ENCODE measurements at regions not wholly inside any gene's neighbourhood (a gene's known extent, or its start where the extent isn't known, plus 50 kb on each side); places are given as distances from the start of the nearest gene placed in this dataset.
"Not testable (repeated sequence)": the region's sequence is repeated elsewhere in the genome, so short reads cannot be mapped to it uniquely, and the experiment has no call there.

DNA sequence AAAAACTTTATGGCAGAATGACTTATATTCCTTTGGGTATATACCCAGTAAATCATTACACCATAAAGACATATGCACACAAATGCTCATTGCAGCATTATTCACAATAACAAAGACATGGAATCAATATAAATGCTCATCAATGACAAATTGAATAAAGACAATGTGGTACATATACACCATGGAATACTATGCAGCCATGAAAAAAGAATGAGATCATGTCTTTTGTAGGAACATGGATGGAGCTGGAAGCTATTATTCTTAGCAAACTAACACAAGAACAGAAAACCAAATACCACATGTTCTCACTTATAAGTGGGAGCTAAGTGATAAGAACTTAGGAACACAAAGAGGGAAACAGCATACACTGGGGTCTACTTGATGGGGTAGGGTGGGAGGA is 321.7 kb downstream of the ZNF674 start:
- FAIRE-seq; DNase-seq (ENCODE audit: extremely low read depth in 1 of 4, low spot score in 3 of 4); H3K9me1 ChIP-seq (ENCODE audit: control insufficient read depth, insufficient read depth, low read length); H3K9me3 ChIP-seq (replicated peaks; ENCODE audit: control insufficient read depth, insufficient read depth, low read depth, low read length); H3K4me1 ChIP-seq (replicated peaks in 1 of 2; ENCODE audit: control insufficient read depth in 2 of 2, insufficient read depth in 2 of 2, low read length in 2 of 2); H3K4me2 ChIP-seq (ENCODE audit: insufficient read depth, low read length); H3K9ac ChIP-seq (ENCODE audit: insufficient read depth in 1 of 2, low read depth in 2 of 2, low read length in 2 of 2); CTCF ChIA-PET (ENCODE audit: low intra/inter-chr PET ratio); ATAC-seq; H2AFZ ChIP-seq (ENCODE audit: low read depth, low read length); H4K20me1 ChIP-seq (replicated peaks; ENCODE audit: control insufficient read depth, insufficient read depth, low read length); BruUV-seq (replicated peaks); POLR2A ChIA-PET; H3K4me3 ChIP-seq; H3K36me3 ChIP-seq (ENCODE audit: control insufficient read depth, insufficient read depth, low read length); intact Hi-C loops (cut with micrococcal nuclease); H3K27ac ChIP-seq (ENCODE audit: extremely low read depth, low read depth, low read length); H3K27me3 ChIP-seq (ENCODE audit: control insufficient read depth in 2 of 2, insufficient read depth in 2 of 2, low read length in 2 of 2); H3K79me2 ChIP-seq (ENCODE audit: control insufficient read depth, insufficient read depth, low read length); in situ Hi-C loops (cut with MboI): not testable (repeated sequence)
- peak; percentile 55 for TF ChIP-seq ZNF146 (CRISPR knock-in tag; IDR thresholded peaks at IDR 0.05; ENCODE audit: unreplicated experiment)

DNA sequence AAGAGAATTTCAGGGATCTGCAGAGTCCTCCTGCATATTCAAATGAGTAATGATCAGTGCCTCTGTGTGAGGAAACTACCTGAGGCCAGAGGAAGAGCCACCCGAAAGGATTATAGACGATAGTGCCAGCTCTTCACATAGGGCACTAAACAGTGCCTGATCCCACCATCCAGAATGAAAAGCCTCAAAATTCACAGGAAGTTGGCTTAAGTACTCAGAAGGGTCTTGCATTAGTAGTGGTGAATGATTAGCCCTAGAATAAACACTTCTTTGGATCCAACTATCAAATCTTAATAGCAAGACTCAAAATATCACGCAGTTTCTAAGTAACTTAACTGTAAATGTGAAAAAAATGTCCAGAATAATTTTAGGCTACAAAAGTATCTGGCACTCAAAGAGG is 324.4 kb downstream of the ZNF674 start:
- H3K9me1 ChIP-seq (ENCODE audit: control insufficient read depth, insufficient read depth, low read length) = no peaks in the 10 kb centered on the region
- CTCF ChIA-PET (ENCODE audit: low intra/inter-chr PET ratio) = no interaction called here
- no peak overlapping the region for H2AFZ ChIP-seq (ENCODE audit: low read depth, low read length)
- no peaks in the 10 kb centered on the region for H3K27me3 ChIP-seq (ENCODE audit: control insufficient read depth in 2 of 2, insufficient read depth in 2 of 2, low read length in 2 of 2)
- no peaks in the 10 kb centered on the region for H3K36me3 ChIP-seq (ENCODE audit: control insufficient read depth, insufficient read depth, low read length)
- H3K4me3 ChIP-seq = no peak overlapping the region
- POLR2A ChIA-PET = no interaction called here
- no peak overlapping the region for H3K4me2 ChIP-seq (ENCODE audit: insufficient read depth, low read length)
- no peaks in the 10 kb centered on the region for H3K4me1 ChIP-seq (replicated peaks in 1 of 2; ENCODE audit: control insufficient read depth in 2 of 2, insufficient read depth in 2 of 2, low read length in 2 of 2)
- intact Hi-C loops (cut with micrococcal nuclease) (no loop called here), in situ Hi-C loops (cut with MboI) (no loop called here)
- no peaks in the 10 kb centered on the region for H3K9me3 ChIP-seq (replicated peaks; ENCODE audit: control insufficient read depth, insufficient read depth, low read depth, low read length)
- FAIRE-seq (no peak), DNase-seq (ENCODE audit: extremely low read depth in 1 of 4, low spot score in 3 of 4) (no peak), ATAC-seq (no peak)
- no TSS peak for BruUV-seq (replicated peaks)
- no peak overlapping the region for H3K27ac ChIP-seq (ENCODE audit: extremely low read depth, low read depth, low read length)
- WGBS (ENCODE audit: insufficient coverage, low coverage, missing lambda C conversion rate) = 0% methylated on average over 3 of the region's 3 CpGs
- H3K79me2 ChIP-seq (ENCODE audit: control insufficient read depth, insufficient read depth, low read length) = no peaks in the 10 kb centered on the region
- no peak overlapping the region for H3K9ac ChIP-seq (ENCODE audit: insufficient read depth in 1 of 2, low read depth in 2 of 2, low read length in 2 of 2)
- no peaks in the 10 kb centered on the region for H4K20me1 ChIP-seq (replicated peaks; ENCODE audit: control insufficient read depth, insufficient read depth, low read length)
- TF ChIP-seq NONO (IDR thresholded peaks at IDR 0.05; ENCODE audit: low read depth in 2 of 2, low read length in 1 of 2) = no peak
- no peak for TF ChIP-seq SMAD3 (CRISPR knock-in tag; conservative IDR thresholded peaks at IDR 0.05)
- no peak for TF ChIP-seq ATF1 (CRISPR knock-in tag; IDR thresholded peaks at IDR 0.05)
- no peak for TF ChIP-seq ATF1 (tag; IDR thresholded peaks at IDR 0.05)
- no peak for TF ChIP-seq RBM14 (IDR thresholded peaks at IDR 0.05; ENCODE audit: borderline replicate concordance, insufficient read depth, low read depth, low read length)
- TF ChIP-seq POLR2G (IDR thresholded peaks at IDR 0.05; ENCODE audit: low read depth, low read length) = no peak
- TF ChIP-seq, protein P1, sequence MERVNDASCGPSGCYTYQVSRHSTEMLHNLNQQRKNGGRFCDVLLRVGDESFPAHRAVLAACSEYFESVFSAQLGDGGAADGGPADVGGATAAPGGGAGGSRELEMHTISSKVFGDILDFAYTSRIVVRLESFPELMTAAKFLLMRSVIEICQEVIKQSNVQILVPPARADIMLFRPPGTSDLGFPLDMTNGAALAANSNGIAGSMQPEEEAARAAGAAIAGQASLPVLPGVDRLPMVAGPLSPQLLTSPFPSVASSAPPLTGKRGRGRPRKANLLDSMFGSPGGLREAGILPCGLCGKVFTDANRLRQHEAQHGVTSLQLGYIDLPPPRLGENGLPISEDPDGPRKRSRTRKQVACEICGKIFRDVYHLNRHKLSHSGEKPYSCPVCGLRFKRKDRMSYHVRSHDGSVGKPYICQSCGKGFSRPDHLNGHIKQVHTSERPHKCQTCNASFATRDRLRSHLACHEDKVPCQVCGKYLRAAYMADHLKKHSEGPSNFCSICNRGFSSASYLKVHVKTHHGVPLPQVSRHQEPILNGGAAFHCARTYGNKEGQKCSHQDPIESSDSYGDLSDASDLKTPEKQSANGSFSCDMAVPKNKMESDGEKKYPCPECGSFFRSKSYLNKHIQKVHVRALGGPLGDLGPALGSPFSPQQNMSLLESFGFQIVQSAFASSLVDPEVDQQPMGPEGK (CRISPR knock-in tag; IDR thresholded peaks at IDR 0.05; ENCODE audit: borderline replicate concordance) = no peak
- no peak for TF ChIP-seq CREBBP (IDR thresholded peaks at IDR 0.05; ENCODE audit: low read depth, low read length)
- TF ChIP-seq DDX20 (tag; IDR thresholded peaks at IDR 0.05; ENCODE audit: low read depth) = no peak
- TF ChIP-seq ZNF232 (CRISPR knock-in tag; IDR thresholded peaks at IDR 0.05) = no peak
- TF ChIP-seq, protein P2, sequence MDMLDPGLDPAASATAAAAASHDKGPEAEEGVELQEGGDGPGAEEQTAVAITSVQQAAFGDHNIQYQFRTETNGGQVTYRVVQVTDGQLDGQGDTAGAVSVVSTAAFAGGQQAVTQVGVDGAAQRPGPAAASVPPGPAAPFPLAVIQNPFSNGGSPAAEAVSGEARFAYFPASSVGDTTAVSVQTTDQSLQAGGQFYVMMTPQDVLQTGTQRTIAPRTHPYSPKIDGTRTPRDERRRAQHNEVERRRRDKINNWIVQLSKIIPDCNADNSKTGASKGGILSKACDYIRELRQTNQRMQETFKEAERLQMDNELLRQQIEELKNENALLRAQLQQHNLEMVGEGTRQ (CRISPR knock-in tag; IDR thresholded peaks at IDR 0.05) = no peak
- no peak for TF ChIP-seq GABPA (tag; conservative IDR thresholded peaks at IDR 0.05; ENCODE audit: low read depth)
- no peak for TF ChIP-seq U2AF1 (optimal IDR thresholded peaks at IDR 0.05; ENCODE audit: low read depth, low read length)
- no peak for TF ChIP-seq BRF1 (IDR thresholded peaks at IDR 0.05; ENCODE audit: borderline replicate concordance, extremely low read depth, insufficient read length)
